Epithelial cell of proximal tubule (primary cell): ENCODE measurements at regions not wholly inside any gene's neighbourhood (a gene's known extent, or its start where the extent isn't known, plus 50 kb on each side); places are given as distances from the start of the nearest gene placed in this dataset.

Experiments used
- DNase-seq: peaks from one replicate; pipeline ENCODE4 v3.0.0-alpha.2; 2011; ENCODE audit warnings: low read depth
- H3K4me3 ChIP-seq: 2 replicates; pipeline ENCODE4 v1.5.1; 2011; ENCODE audit warnings: low read depth, mild to moderate bottlenecking, low read length
- CTCF ChIP-seq: conservative IDR thresholded peaks from 2 replicates; pipeline ENCODE4 v1.5.1; 2012; ENCODE audit warnings: low read depth, mild to moderate bottlenecking, low read length

- no peak for DNase-seq
- no peak for TF ChIP-seq CTCF
- H3K4me3 ChIP-seq, result no peak overlapping the region
These were observed 338.2 kb upstream of the PABPC4L start for GRCh38 chr4:134539729-134540231.

- no peak for TF ChIP-seq CTCF
- H3K4me3 ChIP-seq, result no peak overlapping the region
- peak; percentile 33 for DNase-seq
These were observed 336.1 kb upstream of the PABPC4L start for GRCh38 chr4:134537701-134538100.

- no peak for TF ChIP-seq CTCF
- H3K4me3 ChIP-seq, result no peak overlapping the region
- DNase-seq, result no peak
These were observed 331.5 kb upstream of the PABPC4L start for GRCh38 chr4:134533068-134533467.

GRCh38 chr4:134531013-134531412, 329.4 kb upstream of the PABPC4L start:
- TF ChIP-seq CTCF, result no peak

GRCh38 chr4:134529629-134530028, 328.0 kb upstream of the PABPC4L start:
- no peak for TF ChIP-seq CTCF
- no peak overlapping the region for H3K4me3 ChIP-seq
- no peak for DNase-seq

More at GRCh38 chr4:134531013-134531412, 329.4 kb upstream of the PABPC4L start:
- DNase-seq, result no peak
- H3K4me3 ChIP-seq, result no peak overlapping the region

- no peak for TF ChIP-seq CTCF
These were observed 317.1 kb upstream of the PABPC4L start for GRCh38 chr4:134518574-134519217.

GRCh38 chr4:134510544-134510943, 309.0 kb upstream of the PABPC4L start:
- TF ChIP-seq CTCF, result no peak
- no peak overlapping the region for H3K4me3 ChIP-seq
- DNase-seq, result no peak

More at GRCh38 chr4:134518574-134519217, 317.1 kb upstream of the PABPC4L start:
- no peak for DNase-seq
- no peak overlapping the region for H3K4me3 ChIP-seq
